Stimulated activated CD4-positive, alpha-beta T cell treated with anti-CD3 and anti-CD28 coated beads, Interleukin-2, amount 100 ng/mL, for 24 hours (primary cell): ENCODE measurements at regions not wholly inside any gene's neighbourhood (a gene's known extent, or its start where the extent isn't known, plus 50 kb on each side); places are given as distances from the start of the nearest gene placed in this dataset.
"Not testable (repeated sequence)": the region's sequence is repeated elsewhere in the genome, so short reads cannot be mapped to it uniquely, and the experiment has no call there.

ENCODE experiments used
- DNase-seq, 2 donors: peaks; one replicate each; pipeline ENCODE4 v3.0.0-alpha.2; 2020

DNA sequence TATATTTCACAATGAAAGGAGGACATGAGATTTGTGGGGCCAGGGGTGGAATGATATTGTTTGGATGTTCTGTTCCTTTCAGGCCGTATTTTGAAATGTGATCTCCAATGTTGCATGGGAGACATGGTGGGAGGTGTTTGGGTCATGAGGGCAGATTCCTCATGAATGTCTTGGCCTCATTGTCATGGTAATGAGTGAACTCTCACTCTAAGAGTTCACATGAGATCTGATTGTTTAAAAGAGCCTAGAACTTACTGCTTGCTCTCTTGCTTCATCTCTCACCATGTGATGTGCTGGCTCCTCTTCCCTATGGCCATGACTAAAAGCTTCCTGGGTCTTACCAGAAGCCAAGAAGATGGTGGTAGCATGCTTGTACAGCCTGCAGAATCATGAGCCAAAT lies 1183.0 kb downstream of the TECRL start:
- no peak for DNase-seq

DNA sequence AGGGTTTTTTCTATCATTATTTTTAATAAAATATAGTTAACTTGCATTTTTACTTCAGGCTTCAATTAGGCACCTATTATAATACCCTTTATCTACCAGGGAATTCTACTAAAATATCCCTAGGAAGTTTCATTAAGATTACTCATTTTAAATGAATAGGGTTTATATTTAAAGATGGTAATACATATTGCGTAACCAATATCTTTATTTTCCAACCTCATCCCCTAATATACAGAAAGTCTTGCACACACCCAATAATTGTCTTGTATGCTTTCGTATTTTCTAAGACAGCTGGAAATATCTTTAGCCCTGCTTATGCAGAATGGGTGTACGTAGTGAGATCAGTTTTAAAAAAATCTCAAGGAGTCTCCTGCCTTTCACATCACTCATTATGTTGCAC lies 1186.8 kb downstream of the TECRL start:
- DNase-seq = no peak

DNA sequence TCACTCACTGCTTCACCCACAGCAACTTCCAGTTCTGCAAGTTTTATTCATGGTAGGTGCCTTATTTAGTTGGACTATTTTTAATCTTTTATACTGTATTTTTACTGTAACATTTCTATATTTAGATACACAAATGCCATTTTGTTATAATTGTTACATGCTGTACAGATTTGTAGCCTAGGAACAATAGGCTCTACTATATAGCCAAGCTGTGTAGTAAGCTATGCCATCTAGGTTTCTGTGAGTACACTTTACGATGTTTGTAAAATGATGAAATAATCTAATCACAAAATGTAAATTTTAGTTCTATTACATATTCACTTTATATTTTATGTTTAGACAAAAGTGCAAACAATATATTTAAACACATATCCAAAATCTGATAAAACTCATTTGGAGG lies 1187.8 kb downstream of the TECRL start:
- no peak for DNase-seq

DNA sequence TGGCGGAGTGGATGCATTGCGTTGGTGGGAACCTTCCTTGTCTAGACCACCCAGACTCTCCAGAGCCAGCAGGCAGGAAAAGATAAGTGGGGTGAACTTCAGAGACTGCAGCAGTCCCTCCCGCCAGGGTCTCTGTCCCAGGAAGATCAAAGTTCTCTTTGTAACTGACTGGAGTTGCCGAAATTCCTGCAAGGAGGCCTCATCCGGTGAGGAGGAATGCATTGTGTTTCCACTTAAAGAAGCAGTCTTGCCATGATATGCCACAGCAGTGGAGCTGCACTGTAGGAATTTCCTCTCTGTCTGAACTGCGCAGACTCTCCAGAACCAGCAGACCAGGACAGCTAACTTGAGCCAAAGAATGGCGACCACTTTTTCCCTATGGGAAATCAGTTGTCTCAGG lies 1190.4 kb downstream of the TECRL start:
- no peak for DNase-seq

DNA sequence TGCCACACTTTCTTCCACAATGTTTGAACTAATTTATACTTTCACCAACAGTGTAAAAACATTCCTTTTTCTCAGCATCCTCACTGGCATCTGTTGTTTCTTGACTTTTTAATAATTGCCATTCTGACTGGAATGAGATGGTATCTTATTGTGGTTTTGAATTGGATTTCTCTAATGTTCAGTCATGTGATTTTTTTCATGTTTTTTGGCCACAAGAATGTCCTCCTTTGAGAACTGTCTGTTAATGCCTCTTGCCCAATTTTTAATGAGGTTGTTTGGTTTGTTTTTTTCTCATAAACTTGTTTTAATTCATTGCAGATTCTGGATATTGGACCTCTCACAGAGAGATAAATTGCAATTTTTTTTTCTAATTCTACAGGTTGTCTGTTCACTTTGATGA lies 1195.2 kb downstream of the TECRL start:
- no peak for DNase-seq

DNA sequence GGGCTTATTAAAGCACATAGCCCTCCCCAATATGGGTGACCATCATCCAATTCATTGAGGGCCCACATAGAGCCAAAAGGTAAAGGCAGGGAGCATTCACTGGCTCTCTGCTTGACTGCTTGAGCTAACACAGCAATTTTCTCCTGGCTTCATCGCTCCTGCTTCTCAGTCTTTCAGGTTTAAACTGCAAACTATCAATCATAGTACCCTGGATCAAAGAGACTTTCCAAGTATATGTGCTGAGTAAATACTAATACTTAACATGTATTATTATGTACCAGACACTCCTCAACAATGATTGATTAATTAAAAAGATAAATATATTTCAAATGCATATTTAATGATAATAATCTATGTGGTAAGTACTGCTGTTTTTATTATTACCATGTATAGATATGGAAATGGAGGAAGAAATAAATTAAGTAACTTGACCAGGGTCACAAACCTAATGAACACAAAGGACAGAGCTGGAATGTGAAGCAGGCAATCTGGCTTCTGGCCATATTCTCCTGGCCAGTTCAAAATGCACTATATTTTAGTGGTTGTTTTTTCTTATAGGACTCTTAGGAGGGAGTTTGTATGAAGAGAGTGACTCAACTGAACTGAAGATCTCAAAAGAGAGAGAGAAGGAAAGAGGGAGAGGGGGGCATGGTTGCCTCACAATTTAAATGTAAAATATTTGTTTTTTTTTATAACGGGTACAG lies 1197.3 kb downstream of the TECRL start:
- no peak for DNase-seq

DNA sequence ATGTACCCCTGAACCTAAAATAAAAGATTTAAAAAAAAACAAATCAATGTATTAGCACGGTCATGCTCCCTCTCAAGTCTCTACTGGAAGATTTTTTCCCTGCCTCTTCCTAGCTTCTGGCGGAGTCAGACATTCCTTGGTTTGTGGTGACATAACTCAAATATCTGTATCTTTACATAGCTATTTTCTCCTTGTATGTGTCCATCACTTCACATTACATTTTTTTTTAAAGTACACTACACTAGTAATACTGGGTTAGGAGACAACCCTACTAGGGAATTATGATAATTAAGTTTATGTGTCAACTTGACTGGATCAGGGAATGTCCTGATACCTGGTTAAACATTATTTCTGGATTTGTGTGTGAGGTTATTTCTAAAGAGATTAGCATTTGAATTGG lies 1197.9 kb downstream of the TECRL start:
- no peak for DNase-seq

DNA sequence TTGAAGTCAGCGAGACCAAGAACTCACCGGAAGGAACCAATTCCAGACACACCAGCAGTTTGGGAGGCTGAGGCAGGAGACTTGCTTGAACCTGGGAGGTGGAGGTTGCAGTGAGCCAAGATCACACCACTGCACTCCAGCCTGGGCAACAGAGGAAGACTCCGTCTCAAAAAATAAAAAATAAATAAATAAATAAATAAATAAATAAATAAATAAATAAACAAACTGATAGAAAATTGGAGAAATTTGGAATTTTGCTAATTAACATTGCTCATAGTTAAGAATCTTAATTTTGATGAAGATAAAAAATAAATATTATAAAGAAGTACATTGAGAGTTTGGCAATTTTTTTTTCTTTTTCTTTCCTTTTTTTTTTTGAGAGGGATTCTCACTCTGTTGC lies 1216.2 kb downstream of the TECRL start:
- DNase-seq = not testable (repeated sequence)

DNA sequence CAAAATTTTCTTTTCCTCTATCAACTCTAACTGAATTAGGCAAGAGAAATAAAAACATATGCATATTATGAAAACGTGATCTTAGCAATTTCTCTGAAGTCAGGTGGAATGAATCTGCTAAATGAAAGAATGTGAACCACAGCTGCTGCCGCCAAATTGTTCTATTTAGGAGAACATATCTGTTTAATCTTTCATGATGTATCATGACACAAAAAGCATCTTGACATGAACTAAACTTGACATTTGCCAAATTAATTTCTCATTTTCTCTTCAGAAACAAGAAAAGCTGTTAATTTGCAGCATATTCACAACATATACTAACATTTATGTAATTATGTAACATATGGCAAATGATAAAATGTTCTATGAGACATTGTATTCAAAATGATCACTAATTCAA lies 1237.9 kb downstream of the TECRL start:
- no peak for DNase-seq

DNA sequence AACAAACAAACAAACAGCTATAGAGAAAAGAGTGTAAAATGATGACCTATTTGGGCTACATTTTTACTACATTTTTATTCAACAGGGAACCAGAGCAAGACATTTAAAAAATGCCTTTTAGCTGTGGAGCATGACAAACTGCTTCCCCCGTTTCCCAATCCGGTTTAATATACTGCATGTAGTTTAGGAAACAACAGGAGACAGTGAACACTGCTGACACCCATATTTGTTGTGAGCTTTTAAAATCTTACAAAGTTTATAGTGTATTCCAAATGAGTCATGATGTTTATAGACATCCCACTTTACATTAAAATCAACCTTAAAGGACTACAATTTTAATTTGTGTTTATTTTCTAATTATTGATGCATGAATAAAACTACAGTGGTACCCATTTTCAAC lies 1238.3 kb downstream of the TECRL start:
- no peak for DNase-seq

DNA sequence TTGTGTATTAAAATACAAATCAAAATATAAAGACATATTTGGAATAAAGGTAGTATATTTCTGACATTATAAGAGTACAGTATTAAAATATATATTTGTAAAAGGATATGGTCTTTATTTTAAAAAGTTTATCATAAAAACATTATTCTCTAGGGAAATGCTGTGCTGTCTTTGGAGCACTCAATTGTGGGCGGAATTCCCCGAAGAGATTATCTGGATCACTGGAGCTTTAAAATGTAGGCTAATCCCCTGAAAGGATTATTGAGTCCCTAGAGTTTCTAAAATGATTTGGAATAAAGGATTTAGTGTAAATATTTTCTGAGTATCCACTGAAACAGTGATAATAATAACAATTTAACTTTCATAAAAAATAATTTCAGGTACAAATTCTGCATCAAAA lies 1239.4 kb downstream of the TECRL start:
- no peak for DNase-seq

DNA sequence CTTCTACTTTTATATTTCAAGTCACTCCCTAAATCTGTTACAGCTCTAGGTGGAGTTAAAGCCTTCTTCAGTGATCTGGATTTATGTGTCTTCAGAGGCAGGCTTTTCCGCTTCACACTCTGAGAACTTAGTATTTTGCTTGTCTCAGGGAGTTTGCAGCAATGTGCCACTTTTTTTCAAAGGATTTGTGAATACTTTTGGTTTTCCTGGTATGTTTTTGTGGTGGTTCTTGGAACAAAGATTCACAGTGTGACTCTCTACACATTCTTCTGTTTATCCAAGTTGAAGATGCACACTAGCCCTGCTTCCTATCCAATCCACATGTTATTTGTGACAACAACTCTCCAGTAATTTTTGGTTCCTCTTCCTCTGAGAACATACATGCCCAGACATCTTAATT lies 1253.7 kb downstream of the TECRL start:
- DNase-seq = no peak

DNA sequence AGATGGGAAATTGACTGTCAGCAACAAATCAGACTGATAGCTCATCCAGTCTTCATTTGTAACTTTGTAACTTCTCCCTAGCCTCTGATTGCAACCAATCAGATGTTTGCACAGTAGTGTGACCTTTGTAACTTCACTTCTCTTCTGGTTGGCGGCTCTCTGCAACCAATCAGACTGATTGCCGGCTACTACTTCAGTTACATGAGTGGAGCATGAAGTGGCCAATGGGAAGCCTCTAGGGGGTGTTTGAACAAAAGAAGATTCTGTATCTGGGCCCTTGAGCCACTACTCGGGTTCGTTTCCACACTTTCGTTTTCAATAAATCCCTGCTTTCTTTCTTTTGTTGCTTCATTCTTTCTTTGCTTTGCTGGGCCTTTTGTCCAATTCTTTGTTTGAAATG lies 1285.8 kb downstream of the TECRL start:
- DNase-seq = no peak

DNA sequence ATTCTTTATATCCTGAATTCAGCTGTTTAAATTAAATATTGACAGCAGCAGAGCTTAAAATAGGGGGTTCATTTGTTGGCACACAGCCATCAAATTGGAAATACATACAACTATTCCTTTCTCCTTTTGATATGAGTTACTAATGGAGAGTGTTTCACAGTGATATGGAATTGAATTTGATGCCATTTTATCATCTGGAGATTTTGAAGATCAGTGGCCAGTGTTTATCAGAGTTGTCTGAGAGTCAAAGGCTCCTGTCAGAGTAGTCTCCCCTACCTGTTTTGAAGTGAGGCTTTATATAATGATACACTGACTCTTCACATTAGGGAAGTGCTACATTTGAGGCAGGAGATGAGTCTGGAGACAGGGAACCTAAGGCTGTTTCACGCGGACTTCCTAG lies 1286.3 kb downstream of the TECRL start:
- no peak for DNase-seq

DNA sequence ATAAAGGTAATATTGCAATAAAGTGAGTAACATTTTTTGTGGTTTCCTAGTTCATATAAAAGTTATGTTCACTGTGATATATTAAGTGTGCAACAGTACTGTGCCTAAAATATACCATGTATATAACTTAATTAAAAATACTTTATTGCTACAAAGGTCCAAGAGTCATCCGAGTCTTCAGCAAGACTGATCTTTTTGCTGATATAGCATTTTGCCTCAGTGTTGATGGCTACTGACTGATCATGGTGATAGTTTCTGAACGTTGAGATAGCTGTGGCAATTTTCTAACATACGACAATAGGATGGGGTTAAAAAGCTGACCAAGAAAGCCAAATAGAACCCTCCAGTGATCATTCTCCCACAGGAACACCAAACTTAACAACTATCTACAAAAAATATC lies 1302.7 kb downstream of the TECRL start:
- DNase-seq = no peak

DNA sequence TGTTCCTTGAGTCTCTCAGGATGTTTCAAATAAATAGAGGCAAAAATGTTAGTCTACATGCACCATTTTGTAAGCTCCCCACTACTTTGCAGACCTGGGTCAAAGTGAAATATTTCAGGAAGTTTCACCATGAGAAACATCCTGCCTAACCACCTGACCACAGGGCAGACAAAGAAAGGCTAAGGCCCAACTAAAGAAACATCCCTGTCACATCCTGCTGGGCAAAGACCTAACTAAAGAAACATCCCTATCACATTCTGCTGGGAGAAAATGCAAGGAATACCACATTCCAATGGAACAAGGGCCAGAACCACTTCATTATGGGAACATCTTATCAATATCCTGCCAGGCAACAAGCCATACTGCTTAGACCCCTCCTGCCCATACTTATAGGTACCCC lies 1303.4 kb downstream of the TECRL start:
- DNase-seq = no peak

DNA sequence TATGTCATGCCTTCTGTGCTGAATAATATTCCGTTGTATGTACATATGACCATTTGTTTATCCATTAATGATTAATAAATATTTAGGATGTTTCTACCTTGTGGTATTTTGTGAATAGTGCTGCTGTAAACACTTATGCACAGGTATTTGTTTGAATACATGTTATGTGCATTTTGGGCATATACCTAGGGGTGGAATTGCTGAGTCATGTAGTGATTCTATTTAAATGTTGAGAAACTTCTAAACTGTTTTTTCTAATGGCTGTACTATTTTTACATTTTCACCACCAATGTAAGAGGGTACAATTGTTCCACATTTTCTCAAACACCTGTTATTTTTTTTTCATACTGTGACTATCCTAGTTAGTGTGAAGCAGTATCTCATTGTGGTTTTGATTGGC lies 1318.6 kb downstream of the TECRL start:
- DNase-seq = no peak

DNA sequence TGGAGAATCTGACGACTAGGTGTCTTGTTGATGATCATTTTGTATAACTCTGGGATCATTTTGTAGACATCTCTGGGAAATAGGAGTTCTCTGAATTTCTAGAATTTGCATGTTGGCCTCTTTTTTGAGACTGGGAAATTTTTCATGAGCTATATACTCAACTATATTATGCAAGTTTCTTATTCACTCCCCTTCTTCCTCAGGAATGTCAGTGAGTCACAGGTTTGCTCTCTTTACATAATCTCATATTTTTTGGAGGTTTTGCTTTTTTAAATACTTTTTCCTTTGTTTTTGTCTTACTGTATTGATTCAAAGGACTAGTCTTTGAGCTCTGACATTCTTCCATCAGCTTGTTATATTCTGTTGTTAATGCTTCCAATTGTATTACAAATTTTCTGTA lies 1324.2 kb downstream of the TECRL start:
- no peak for DNase-seq

DNA sequence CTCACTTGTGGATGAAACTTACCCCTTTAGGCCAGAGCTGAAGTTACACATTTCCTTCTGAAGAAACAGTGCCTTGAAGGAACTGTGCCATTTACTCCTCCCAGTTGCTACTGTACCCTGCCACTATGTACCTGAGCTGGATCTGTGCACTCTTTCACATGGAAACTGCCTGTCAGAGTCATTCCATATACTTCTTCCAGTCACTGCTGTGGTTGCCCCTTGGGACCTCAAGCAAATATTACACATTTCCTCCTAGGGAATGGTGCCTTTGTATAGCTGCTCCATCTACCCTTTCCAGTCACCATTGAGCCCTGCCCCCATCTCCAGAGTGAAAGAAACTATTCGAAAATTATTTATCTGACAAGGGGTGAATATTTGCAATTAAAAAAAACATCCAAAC lies 1328.3 kb downstream of the TECRL start:
- no peak for DNase-seq

DNA sequence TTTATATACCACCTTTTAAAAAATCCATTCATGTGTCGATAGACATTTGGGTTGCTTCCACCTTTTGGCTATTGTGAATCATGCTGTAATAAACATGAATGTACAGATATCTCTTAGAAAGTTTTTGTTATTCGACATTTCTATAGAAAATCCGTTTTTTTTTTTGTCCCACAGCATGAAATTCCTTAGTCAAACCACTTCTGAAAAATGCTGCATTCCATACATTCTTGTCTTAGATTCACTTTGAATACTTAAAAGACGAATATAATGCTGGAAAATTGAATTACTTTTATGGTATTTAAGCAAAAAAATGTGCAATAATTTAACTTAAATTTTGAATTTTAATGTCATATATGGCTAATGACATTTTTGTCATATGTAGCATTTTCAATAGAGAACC lies 1345.5 kb downstream of the TECRL start:
- DNase-seq = no peak

DNA sequence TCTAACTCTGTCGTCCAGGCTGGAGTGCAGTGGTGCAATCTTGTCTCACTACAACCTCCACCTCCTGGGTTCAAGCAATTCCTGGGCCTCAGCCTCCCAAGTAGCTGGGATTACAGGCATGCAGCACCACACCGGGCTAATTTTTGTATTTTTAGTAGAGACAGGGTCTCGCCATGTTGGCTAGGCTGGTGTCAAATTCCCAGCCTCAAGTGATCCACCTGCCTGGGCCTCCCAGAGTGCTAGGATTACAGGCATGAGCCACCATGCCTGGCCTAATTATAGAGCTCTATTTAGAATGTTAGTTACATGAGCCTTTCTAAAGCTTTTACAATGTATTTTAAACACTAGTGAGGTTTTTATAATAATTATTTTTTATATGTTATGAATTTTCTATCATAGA lies 1346.4 kb downstream of the TECRL start:
- DNase-seq = not testable (repeated sequence)

DNA sequence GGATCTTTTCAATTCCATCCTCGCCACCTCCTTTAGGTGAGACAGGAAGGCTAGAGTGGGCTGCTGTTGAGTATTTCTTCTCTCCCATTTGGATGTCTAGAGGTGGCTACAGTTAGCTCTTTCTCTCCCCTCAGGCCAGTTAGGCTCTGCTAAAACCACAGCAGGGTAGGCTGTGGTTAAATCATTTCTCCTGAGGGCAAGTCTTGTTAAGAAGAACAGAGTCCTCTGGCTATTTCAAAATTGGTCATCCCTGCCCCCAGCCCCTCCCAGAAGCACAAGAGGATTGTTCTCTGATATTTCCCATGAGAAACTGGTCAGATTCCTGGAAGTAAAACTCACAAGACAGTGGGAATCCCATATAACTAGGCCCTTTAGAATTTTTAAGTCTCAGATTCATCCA lies 1359.5 kb downstream of the TECRL start:
- no peak for DNase-seq

DNA sequence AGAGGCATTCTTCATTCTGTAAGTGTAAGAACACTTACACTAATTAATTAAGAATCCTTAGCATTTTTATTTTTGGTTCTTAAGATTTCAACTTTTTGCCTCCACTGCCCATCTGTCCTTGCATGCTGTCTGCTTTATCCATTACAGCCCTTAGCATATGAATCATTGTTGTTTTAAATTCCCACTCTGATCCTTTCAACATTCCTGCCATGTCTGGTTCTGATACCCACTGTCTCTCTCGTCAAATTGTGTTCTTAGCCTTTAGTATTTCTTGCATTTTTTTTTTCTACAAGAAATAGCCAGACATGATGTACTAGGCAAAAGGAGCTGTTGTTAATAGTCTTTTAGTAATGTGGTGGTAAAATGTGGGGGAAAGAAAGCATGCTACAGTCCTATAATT lies 1360.0 kb downstream of the TECRL start:
- no peak for DNase-seq

DNA sequence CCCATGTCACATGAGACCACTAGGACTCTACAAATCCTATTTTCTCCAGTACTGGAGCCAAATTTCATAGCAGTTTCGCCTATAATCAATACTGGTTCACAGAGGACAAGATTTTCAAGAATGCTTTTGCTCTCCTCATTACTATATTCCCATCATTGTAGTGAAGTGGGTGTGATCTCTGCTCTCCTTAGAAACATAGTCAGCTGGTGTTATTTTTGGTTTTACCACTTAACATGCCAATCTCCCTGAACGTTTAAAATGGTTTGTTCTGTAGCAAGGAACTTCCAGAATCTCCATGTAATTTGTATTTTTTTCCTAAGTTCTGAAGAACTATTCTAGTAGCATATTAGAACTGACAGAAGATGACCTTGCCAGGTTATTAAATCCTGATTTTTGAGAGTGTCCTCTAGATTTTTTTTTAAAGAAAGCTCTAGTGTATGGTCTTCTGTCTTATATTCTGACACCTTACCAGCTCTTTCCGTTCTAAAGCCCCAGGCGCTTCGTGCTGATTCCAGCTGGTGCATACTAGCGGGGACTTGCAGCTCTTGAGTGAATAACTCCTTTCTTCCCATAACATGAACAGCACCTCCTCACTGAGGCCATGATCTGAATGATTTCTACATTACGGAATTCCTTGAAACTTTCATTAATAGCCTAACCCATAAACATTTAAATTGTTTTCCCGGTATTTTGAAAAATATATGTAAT lies 1372.9 kb downstream of the TECRL start:
- no peak for DNase-seq

DNA sequence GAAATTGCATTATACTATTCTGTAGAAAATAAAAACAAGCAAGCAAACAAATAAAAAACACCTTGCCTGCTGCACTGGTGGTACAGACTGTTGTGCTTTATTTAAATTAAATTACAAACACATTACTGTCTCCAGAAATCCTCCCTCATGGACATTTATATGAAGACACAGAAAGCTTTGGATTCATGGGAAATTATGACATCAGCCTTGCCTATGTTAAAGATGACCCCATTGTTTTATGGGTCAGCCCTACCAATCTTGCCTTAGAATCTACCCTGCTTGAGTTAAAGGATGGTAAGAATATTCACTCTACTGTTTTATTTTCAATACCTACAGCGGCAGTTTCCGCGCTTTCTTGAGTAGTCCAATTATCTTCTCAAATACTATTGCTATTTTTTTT lies 1379.9 kb downstream of the TECRL start:
- DNase-seq = no peak
